Activated T-cell treated with anti-CD3 and anti-CD28 coated beads for 1 hour (primary cell): ENCODE measurements at regions not wholly inside any gene's neighbourhood (a gene's known extent, or its start where the extent isn't known, plus 50 kb on each side); places are given as distances from the start of the nearest gene placed in this dataset.
"Not testable (repeated sequence)": the region's sequence is repeated elsewhere in the genome, so short reads cannot be mapped to it uniquely, and the experiment has no call there.

Source experiments
- DNase-seq: peaks from one replicate; pipeline ENCODE4 v3.0.0-alpha.2; 2020; ENCODE audit warnings: low read depth

DNA sequence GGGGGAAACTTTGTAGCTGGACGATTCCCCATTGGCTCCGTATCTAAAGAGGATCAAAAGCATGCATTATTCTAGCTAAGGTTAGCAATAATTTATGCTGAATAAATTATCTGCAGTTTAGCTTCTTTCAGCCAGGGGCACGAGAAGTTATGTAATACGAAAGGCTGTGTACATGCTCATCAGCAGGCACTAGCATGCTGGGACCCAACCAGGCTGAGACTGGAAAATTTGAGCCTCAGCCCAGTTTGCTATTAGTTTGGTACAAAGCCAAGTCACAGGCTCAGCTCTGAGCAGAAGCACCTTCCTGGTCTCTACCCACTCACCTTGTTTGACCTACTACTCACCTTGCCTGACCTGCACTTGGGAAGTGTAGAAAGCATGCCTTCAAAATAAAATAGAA, 328.1 kb upstream of the ARID1B start:
- DNase-seq = no peak

DNA sequence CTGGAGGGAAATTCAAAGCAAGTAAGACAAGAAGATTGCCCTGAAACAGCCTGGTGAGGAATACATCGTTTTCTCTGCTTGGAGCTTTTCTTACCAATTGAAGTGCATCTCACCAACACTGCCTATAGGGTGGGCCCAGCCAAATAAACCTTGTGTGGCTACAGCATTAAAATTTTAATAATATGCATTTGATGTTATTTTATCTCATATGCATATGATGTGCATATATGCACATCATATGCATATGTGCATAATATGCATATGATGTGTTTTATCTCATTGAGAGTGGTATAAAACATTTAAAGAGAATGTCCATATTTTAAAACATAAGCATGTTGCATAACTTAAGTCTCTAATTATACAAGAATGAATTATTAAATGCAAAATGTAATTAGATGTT, 328.6 kb upstream of the ARID1B start:
- DNase-seq = no peak

GRCh38 chr6:156440688-156441087, 336.5 kb upstream of the ARID1B start:
- DNase-seq = no peak

- DNase-seq = no peak
Measured at GRCh38 chr6:156438350-156438923, 338.7 kb upstream of the ARID1B start.

DNA sequence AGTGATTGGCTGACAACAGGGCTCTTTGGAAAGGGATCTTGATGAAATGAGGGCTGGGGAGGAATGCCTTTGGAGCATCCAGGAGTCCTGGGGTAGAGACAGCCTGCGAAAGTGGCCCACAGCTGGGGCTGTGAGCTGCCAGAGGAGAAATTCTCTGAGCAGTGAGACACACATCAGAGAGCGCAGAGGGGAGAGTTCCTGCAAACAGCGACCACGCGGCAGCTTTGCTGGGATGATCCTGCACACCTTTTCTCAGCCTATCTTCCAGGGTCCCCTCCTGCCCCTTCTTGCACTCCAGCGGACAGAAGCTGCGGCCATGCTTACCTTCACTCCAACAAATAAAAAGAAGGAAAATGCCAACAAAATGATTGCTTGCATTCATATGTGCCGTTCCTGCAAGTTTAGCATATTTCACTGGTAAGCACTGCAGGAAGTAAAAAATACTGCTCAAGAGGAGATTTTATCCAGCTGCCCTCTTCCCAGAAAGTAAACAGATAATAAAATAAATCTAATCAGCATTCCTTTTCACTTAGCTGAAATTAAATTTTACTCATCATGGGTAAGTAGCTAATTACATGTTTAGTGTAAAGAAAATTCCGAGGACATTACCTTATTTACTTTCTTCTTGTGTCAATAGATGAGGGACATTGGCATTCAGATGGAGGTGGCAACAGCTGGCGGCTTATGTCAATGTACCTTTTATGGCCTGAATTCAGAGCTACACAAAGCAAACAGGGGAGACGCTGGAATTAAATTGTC, 339.9 kb upstream of the ARID1B start:
- no peak for DNase-seq

DNA sequence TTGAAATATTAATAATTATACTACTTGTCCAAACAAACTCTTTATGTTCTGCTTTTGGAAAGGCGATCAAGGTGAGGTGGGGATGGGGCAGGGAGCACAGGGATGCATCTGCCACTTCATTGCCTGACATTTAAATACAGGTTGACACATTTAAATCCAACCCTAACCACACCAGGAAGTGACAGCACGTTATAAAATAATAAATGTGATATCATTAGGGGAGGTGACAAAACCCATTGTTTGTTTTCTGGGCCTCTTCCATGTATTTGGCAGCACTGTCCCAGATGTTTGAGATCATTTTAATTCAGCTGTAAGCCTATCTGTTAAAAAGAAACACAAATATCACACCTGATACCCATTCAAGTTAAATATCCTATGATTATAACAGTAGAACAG, 342.4 kb upstream of the ARID1B start:
- DNase-seq = no peak

GRCh38 chr6:156434049-156434794, 343.0 kb upstream of the ARID1B start:
- no peak for DNase-seq

GRCh38 chr6:156432543-156432942, 344.6 kb upstream of the ARID1B start:
- DNase-seq = no peak

DNA sequence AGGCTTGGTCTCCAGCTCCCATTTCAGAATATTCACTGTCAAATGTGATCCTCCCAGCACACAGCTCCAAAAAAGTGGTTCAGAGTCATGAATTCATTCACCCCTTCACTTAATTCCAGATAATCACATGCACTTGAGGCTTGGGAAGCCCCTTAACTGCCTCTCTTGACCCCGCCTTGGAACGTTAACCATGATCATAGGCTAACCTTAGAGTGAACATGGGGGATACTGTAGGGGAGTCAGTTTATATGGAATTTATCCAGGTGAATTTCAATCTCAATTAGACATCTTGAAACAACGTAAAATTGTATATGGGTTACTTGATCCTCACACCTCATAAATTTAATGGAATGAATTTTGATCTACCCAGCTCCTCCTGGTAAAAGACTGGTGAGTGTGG, 346.8 kb upstream of the ARID1B start:
- no peak for DNase-seq

GRCh38 chr6:156427345-156427744, 349.8 kb upstream of the ARID1B start:
- no peak for DNase-seq

DNA sequence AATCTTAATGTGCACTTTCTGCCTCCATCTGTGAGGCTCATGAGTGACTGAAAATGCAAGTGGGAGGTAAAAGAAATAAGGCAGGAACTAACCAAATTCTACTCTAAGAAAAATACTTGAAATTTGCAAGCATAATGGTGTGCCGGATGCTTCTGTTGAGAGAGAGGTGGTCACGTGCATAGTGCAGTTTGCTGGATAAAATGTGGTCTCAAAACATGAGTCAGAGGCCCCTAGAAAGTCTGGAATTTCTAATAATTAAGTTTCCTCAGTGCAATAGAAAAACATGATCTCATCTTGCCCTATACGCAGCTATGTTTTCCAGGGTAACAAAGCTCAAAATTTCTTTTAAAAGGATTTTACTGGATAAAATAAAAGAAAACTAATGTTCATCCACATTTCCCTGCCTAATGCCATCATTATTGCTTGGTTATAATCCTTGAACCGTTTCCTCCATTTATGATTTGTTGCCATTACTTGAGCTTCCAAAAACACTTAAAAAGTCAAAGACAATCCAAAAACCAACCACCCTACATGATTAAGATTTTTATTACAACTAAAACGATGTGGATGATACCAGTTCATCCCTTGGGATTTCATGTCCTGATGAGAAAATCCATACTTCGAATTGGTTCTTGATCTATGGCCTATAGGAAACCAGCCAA, 351.7 kb upstream of the ARID1B start:
- no peak for DNase-seq

- no peak for DNase-seq
Measured at GRCh38 chr6:156423829-156424228, 353.3 kb upstream of the ARID1B start.

DNA sequence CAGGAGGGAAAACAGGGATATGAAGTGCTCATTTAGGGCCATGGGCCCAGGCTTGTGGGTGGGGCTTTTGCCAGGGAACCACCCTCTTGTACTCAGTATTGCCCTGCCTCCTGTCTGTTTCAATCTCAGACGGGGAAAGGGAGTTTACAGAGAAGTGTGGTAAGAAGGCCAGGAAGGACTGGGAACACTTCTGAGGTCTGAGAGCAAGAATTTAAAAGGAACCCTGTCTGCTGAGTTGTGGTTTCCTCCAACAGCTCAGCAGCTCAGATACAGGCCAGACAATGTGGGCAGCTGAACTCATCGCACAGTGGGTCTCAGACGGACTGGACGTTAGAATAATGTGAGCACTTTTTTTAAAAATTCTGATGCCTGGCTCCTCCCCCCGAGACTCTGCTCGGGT, 354.1 kb upstream of the ARID1B start:
- no peak for DNase-seq

DNA sequence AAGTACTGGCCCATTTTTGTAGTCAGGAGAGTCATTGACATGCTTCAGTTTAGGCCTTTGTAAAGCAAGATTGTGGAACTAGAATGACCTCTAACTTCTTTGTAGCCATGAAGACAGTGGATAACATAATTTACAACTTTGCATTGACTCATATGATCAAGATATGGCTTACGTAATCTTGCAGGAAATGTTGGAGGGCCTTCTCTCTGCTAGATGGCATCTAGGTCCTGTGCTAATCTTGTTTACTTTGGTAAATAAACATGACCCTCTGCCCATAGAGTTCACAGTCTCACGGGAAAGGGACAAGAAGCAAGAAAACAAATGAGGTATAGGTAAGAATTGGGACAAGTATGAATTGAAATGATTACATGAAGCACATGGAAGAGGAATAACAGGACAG, 355.2 kb upstream of the ARID1B start:
- no peak for DNase-seq

DNA sequence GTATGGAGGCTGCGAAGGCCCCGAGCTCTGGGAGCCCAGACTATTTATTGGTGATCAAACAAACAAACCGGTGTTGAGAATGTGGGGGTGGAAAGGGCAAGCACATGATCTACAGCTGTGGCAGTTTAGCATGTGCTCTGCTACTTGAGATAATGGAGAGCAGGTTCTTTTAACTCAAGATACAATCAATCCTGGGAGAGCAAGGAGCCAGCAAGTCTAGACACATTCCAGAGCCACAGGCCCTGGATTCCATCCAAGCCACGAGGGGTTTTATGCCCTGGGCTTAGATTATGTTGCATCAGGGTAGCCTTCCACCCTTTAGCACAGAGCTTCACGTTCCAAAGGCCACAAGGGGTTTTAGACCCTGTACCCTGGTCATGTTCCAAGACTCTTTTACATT, 355.9 kb upstream of the ARID1B start:
- not testable (repeated sequence) for DNase-seq

DNA sequence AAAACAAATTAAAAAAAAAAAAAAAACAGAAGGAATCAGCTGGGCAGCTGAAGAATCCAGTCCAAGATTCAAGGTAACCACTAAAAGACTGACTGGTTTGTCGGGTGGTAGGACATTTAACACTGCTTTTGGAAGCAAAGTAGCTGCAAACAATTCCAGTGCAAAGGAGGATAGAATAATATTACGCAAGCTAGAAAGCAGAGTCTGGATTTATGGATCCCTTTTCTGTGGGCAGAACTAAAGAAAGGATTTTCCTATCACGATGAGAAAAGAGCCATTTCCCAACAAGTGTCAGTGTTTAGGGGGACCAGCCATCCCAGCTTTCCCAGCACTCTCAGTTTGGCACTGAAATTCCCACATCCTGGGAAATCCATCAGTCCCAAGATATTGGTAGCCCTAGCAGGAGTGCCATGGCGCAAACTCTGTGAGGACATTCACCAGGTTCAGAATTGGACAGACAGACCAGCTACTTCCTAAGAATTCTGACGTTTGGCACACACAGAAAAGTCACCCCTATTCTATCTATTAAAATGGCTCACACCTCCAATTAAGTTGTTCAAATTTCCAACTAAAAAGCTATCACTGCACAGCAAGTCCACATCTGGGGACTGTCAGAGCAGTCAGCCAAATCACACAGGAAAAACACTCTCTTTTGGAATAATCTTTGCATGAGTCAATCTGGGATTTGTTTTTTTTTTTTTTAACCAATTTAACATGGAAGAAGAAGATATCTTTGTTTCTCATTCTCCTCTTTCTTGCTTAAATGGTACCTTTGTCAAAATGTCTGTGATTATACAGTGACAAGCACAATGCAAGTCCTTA, 356.8 kb upstream of the ARID1B start:
- DNase-seq = no peak

- no peak for DNase-seq
Measured at GRCh38 chr6:156419594-156419993, 357.6 kb upstream of the ARID1B start.

DNA sequence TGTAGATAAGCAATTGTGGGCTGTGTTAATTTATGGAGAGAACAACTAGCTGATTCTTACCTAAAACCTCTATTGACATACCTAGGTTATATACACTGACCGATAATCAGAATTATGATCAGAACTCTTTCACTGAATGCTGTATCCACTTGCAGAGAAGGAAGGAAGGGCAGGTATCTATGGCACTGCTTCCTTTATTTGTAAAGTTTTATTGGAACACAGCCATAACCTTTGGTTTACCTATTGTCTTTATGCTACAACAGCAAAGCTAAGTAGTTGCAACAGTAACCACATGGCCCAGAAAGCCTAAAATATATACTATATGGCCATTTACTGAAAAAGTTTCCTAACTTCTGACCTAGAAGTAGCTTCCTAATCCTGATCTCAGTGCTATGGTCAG, 358.9 kb upstream of the ARID1B start:
- no peak for DNase-seq

GRCh38 chr6:156416391-156416790, 360.8 kb upstream of the ARID1B start:
- no peak for DNase-seq

DNA sequence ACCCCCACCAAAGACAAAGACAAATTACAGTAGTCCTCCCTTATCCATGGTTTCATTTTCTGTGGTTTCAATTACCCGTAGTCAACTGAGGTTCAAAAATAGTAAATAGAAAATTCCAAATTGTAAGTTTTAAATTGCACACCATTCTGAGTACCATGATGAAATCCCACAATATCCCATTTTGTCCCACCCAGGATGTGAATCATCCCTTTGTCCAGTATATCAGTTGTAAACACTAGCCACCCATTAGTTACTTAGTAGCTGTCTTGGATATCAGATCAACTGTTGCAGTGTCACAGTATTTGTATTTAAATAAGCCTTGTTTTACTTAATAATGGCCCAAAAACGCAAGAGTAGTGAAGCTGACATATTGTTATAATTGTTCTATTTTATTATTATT, 364.0 kb upstream of the ARID1B start:
- DNase-seq = no peak

- no peak for DNase-seq
Measured at GRCh38 chr6:156410649-156411048, 366.5 kb upstream of the ARID1B start.

DNA sequence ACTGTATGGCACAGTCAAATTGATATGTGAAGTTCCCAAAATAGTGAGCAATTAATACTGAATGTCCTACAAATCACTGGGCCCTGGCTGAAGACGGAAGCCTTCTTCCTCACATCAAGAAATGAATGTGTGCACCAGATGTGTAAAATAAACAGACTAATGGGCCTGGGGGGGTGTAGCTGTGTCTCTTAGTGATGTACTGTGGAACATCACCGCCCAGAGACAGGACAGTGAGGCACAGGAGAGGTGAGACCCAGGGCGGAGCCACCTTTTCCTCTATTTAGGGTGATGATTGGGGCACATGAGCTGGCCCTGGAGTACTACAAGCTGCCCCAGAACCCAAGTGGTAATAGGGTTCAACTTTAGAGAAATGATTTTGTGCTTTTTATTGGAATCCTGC, 368.5 kb upstream of the ARID1B start:
- no peak for DNase-seq
